ENCODE measurements at regions not wholly inside any gene's neighbourhood (a gene's known extent, or its start where the extent isn't known, plus 50 kb on each side); places are given as distances from the start of the nearest gene placed in this dataset.

DNA sequence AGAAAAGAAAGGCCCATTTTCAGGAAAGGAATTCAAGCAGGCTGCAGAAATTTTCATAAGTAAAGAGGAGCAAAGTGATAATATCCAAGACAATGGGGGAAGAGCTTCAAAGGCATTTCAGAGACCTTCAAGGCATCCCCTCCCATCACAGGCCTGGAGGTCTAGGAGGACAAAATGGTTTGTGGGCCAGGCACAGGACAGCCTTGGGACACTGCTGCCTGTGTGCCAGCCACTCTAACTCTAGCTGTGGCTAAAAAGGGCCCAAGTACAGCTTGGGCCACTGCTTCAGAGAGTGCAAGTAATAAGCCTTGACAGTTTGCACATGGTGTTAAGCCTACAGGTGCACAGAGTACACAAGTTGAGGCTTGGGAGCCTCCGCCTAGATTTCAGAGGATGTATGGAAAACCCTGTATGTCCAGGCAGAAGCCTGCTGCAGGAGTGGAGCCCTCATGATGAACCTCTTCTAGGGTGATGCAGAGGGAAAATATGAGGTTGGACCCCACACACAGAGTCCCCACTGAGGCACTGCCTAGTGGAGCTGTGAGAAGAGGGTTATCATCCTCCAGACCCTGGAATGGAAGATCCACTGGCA is 51.8 kb upstream of the ZSWIM5 start:
- Mint-ChIP-seq H3K27me3 (ENCODE audit: unreplicated experiment) (peaks cover 29% of the 10 kb centered on the region), H3K9me3 (ENCODE audit: low read depth, unreplicated experiment) (peaks cover 10% of the 10 kb centered on the region), H3K4me1 (ENCODE audit: low read depth, unreplicated experiment) (no peaks in the 10 kb centered on the region), H3K4me3 (ENCODE audit: low read depth, unreplicated experiment) (no peak overlapping the region), H3K36me3 (ENCODE audit: insufficient read depth, unreplicated experiment) (no peaks in the 10 kb centered on the region), H3K27ac (ENCODE audit: unreplicated experiment) (no peak overlapping the region)
- intact Hi-C loops (cut with micrococcal nuclease; ENCODE audit: unreplicated experiment), result no loop called here
- no TSS peak for BruUV-seq (replicated peaks)
- CTCF ChIA-PET, result no interaction called here
- TF ChIP-seq, protein P1, sequence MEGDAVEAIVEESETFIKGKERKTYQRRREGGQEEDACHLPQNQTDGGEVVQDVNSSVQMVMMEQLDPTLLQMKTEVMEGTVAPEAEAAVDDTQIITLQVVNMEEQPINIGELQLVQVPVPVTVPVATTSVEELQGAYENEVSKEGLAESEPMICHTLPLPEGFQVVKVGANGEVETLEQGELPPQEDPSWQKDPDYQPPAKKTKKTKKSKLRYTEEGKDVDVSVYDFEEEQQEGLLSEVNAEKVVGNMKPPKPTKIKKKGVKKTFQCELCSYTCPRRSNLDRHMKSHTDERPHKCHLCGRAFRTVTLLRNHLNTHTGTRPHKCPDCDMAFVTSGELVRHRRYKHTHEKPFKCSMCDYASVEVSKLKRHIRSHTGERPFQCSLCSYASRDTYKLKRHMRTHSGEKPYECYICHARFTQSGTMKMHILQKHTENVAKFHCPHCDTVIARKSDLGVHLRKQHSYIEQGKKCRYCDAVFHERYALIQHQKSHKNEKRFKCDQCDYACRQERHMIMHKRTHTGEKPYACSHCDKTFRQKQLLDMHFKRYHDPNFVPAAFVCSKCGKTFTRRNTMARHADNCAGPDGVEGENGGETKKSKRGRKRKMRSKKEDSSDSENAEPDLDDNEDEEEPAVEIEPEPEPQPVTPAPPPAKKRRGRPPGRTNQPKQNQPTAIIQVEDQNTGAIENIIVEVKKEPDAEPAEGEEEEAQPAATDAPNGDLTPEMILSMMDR (IDR thresholded peaks at IDR 0.05; ENCODE audit: unreplicated experiment), result no peak
- no peak for DNase-seq

DNA sequence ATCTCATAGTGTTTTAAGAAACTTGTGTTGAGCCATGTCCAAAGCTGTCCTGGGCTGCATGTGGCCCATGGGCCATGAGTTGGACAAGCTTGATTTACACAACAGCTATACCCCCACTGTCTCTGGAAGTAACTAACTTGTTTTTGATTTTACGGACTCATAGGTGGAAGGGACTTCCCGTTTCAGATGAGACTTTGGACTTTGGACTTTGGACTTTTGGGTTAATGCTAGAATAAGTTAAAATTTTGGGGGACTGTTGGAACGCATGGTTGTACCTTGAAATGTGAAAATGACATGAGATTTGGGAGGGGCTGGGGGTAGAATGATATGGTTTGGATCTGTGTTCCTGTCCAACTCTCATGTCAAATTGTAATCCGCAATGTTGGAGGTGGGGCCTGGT is 52.6 kb upstream of the ZSWIM5 start:
- TF ChIP-seq, protein P1 (IDR thresholded peaks at IDR 0.05; ENCODE audit: unreplicated experiment), result no peak
- no TSS peak for BruUV-seq (replicated peaks)
- no peak for DNase-seq
- intact Hi-C loops (cut with micrococcal nuclease; ENCODE audit: unreplicated experiment), result no loop called here
- Mint-ChIP-seq H3K4me3 (ENCODE audit: low read depth, unreplicated experiment) (no peak overlapping the region), H3K36me3 (ENCODE audit: insufficient read depth, unreplicated experiment) (no peaks in the 10 kb centered on the region), H3K27me3 (ENCODE audit: unreplicated experiment) (peaks cover 29% of the 10 kb centered on the region), H3K27ac (ENCODE audit: unreplicated experiment) (no peak overlapping the region), H3K9me3 (ENCODE audit: low read depth, unreplicated experiment) (peaks cover 10% of the 10 kb centered on the region), H3K4me1 (ENCODE audit: low read depth, unreplicated experiment) (no peaks in the 10 kb centered on the region)
- CTCF ChIA-PET, result no interaction called here

DNA sequence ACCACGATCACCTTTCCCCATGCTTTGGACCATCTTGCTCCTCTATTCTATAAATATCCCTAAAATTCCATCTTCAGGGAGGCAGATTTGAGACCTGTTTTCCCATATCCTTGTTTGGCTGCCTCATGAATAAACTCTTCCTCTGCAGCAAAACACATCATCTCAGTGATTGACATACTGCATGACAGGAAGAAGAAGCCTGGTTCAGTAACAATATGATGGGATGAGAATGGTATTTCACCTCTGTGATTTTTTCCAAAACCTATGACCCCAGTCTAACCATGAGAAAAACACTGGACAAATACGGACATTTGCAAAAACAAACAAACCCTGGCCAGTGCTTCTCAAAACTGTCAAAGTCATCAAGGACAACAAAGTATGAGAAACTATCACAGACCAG is 53.8 kb upstream of the ZSWIM5 start:
- intact Hi-C loops (cut with micrococcal nuclease; ENCODE audit: unreplicated experiment), result no loop called here
- CTCF ChIA-PET, result no interaction called here
- no peak overlapping the region for H3K4me3 Mint-ChIP-seq (ENCODE audit: low read depth, unreplicated experiment)
- no peak overlapping the region for H3K27ac Mint-ChIP-seq (ENCODE audit: unreplicated experiment)
- BruUV-seq (replicated peaks), result no TSS peak
- no peaks in the 10 kb centered on the region for H3K36me3 Mint-ChIP-seq (ENCODE audit: insufficient read depth, unreplicated experiment)
- TF ChIP-seq, protein P1 (IDR thresholded peaks at IDR 0.05; ENCODE audit: unreplicated experiment), result no peak
- H3K27me3 Mint-ChIP-seq (ENCODE audit: unreplicated experiment), result peaks cover 18% of the 10 kb centered on the region
- H3K9me3 Mint-ChIP-seq (ENCODE audit: low read depth, unreplicated experiment), result peaks cover 10% of the 10 kb centered on the region
- no peaks in the 10 kb centered on the region for H3K4me1 Mint-ChIP-seq (ENCODE audit: low read depth, unreplicated experiment)
- DNase-seq, result no peak

DNA sequence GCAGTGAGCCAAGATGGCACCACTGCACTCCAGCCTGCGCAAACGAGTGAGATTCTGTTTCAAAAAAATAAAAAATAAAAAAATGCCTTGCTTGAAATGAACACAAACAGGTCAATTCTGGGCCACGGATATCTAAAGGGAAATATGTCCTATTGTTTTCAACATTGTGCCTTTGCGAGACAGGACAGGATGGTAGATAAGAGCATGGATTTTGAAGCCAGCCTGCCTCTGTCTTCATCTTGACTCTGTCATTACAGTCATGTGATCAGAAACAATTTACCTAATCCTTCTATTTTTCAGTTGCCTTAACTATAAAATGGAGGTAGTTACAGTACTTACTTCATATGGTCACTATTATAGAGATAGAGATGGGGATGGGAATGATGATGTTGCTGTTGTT is 56.7 kb upstream of the ZSWIM5 start:
- Mint-ChIP-seq H3K9me3 (ENCODE audit: low read depth, unreplicated experiment) (peaks cover 2% of the 10 kb centered on the region), H3K4me3 (ENCODE audit: low read depth, unreplicated experiment) (no peak overlapping the region), H3K27ac (ENCODE audit: unreplicated experiment) (no peak overlapping the region), H3K36me3 (ENCODE audit: insufficient read depth, unreplicated experiment) (no peaks in the 10 kb centered on the region), H3K27me3 (ENCODE audit: unreplicated experiment) (peaks cover 17% of the 10 kb centered on the region), H3K4me1 (ENCODE audit: low read depth, unreplicated experiment) (peaks cover 9% of the 10 kb centered on the region)
- CTCF ChIA-PET, result no interaction called here
- TF ChIP-seq, protein P1 (IDR thresholded peaks at IDR 0.05; ENCODE audit: unreplicated experiment), result no peak
- intact Hi-C loops (cut with micrococcal nuclease; ENCODE audit: unreplicated experiment), result no loop called here
- no peak for DNase-seq
- BruUV-seq (replicated peaks), result no TSS peak
